Duodenal mucosa (tissue), 2 donors: ENCODE measurements at regions not wholly inside any gene's neighbourhood (a gene's known extent, or its start where the extent isn't known, plus 50 kb on each side); places are given as distances from the start of the nearest gene placed in this dataset.
"Not testable (repeated sequence)": the region's sequence is repeated elsewhere in the genome, so short reads cannot be mapped to it uniquely, and the experiment has no call there.

ENCODE experiments used
- H3K27ac ChIP-seq: one replicate; pipeline ENCODE4 v1.7.0; 2013; ENCODE audit warnings: low read depth, low read length
- H3K27me3 ChIP-seq, 2 donors: one replicate each; pipeline ENCODE4 v1.7.0; 2013; ENCODE audit warnings: low read length in 2 of 2, control low read depth in 1 of 2; ENCODE audit not compliant: insufficient read depth in 2 of 2, control insufficient read depth in 1 of 2
- H3K36me3 ChIP-seq, 2 donors: one replicate each; pipeline ENCODE4 v1.7.0; 2013; ENCODE audit warnings: low read length in 2 of 2, control low read depth in 1 of 2; ENCODE audit not compliant: insufficient read depth in 2 of 2, control insufficient read depth in 1 of 2
- H3K4me1 ChIP-seq, 2 donors: one replicate each; pipeline ENCODE4 v1.7.0; 2013; ENCODE audit warnings: low read length in 2 of 2, control low read depth in 1 of 2; ENCODE audit not compliant: insufficient read depth in 2 of 2, control insufficient read depth in 1 of 2
- H3K4me3 ChIP-seq, 2 donors: one replicate each; pipeline ENCODE4 v1.7.0; 2013; ENCODE audit warnings: low read length in 2 of 2, low read depth in 1 of 2
- H3K9ac ChIP-seq, 2 donors: one replicate each; pipeline ENCODE4 v1.7.0; 2013; ENCODE audit warnings: low read length in 2 of 2, low read depth in 1 of 2
- H3K9me3 ChIP-seq, 2 donors: one replicate each; pipeline ENCODE4 v1.7.0; 2013; ENCODE audit warnings: low read length in 2 of 2, control low read depth in 1 of 2; ENCODE audit not compliant: control insufficient read depth in 1 of 2

DNA sequence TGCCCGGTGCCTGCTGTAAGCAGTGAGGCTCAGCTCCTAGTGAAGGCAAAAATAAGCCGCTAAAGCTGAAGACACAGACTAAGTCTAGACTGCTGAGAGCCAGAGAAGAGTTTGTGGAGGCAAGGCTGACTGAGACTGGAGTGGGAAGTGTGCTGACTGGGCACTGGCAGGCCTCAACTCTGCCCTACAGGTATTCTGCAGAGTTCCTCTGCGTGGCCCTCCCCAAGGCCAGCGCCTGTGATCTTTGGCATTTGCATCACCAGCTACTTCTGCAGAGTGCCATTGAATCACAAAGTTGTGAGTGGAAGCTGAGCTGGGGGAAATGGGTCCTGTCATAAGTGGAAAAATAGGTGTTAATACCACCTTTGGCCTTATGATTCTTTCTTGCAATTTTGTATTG is 905.7 kb downstream of the PLA2G4A start:
- Histone ChIP-seq H3K4me1 (no peaks in the 10 kb centered on the region), H3K4me3 (no peak overlapping the region), H3K36me3 (no peaks in the 10 kb centered on the region), H3K9ac (no peak overlapping the region), H3K9me3 (no peaks in the 10 kb centered on the region), H3K27ac (no peak overlapping the region), H3K27me3 (no peaks in the 10 kb centered on the region)

DNA sequence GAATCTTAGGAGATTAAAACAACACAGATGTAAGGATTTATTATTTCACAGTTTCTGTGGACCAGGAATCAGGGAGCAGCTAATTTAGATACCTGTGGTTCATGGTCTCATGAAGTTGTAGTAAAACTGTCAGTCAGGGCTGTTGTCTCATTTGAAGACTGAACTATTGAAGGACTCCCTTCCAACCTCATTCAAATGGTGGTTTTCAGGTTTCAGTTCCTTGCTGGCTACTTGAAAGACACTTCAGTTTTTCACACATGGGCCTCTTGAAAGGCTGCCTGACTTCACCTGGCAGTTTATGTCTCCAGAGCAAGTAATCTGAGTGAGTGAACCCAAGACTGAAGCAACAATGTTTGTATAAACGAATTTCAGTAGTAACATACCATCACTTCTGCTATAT is 915.9 kb downstream of the PLA2G4A start:
- Histone ChIP-seq H3K4me1 (no peaks in the 10 kb centered on the region), H3K9me3 (no peaks in the 10 kb centered on the region), H3K36me3 (no peaks in the 10 kb centered on the region), H3K27ac (no peak overlapping the region), H3K27me3 (no peaks in the 10 kb centered on the region), H3K4me3 (no peak overlapping the region), H3K9ac (no peak overlapping the region)

DNA sequence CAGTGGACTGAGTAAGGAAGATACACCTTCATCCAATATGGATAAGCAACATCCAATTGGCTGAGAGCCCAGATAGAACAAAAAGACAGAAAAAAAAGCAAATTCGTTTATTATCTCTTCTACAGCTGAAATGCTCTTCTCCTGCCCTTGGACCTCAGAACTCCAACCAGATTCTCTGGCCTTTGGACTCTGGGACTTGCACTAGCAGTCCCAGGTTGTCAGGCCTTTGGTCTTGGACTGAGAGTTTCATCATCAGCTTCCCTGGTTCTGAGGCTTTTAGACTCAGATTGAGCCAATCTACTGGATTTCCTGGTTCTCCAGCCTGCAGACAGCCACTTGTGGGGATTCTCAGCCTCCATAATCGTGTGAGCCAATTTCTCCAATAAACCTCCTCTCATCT is 926.8 kb downstream of the PLA2G4A start:
- Histone ChIP-seq H3K27ac (no peak overlapping the region), H3K4me3 (no peak overlapping the region), H3K9me3 (no peaks in the 10 kb centered on the region), H3K36me3 (no peaks in the 10 kb centered on the region), H3K9ac (no peak overlapping the region), H3K27me3 (no peaks in the 10 kb centered on the region), H3K4me1 (no peaks in the 10 kb centered on the region)

DNA sequence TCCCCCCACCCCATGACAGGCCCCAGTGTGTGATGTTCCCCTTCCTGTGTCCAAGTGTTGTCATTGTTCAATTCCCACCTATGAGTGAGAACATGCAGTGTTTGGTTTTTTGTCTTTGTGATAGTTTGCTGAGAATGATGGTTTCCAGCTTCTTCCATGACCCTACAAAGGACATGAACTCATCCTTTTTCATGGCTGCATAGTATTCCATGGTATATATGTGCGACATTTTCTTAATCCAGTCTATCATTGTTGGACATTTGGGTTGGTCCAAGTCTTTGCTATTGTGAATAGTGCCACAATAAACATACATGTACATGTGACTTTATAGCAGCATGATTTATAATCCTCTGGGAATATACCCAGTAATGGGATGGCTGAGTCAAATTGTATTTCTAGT is 927.9 kb downstream of the PLA2G4A start:
- H3K27ac ChIP-seq, H3K27me3 ChIP-seq, H3K4me3 ChIP-seq, H3K9me3 ChIP-seq, H3K4me1 ChIP-seq, H3K36me3 ChIP-seq, H3K9ac ChIP-seq: not testable (repeated sequence)

DNA sequence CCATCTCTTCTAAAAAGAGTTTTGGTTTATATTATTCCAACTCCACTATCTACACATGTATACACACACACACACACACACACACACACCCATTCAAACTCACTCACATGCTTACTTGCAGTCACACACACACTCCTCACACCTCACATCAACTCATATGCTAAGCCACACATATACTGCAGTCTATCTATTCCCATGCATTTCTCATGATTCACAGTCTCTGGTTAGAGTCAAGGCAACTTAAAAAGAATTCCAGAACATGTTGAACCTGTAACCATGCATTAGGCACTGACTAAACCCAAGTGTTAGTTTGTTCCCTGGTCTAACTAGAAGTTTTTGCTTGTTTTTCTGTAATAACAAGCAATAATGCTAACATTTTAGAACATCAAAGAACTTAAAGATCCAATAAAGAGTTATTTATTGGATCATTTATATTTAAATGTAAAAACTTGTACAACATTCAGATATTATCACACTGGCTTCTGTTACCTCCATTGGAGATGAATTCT is 931.1 kb downstream of the PLA2G4A start:
- H3K9me3 ChIP-seq: peaks cover 3 to 5% of the 10 kb centered on the region in 2 donors

DNA sequence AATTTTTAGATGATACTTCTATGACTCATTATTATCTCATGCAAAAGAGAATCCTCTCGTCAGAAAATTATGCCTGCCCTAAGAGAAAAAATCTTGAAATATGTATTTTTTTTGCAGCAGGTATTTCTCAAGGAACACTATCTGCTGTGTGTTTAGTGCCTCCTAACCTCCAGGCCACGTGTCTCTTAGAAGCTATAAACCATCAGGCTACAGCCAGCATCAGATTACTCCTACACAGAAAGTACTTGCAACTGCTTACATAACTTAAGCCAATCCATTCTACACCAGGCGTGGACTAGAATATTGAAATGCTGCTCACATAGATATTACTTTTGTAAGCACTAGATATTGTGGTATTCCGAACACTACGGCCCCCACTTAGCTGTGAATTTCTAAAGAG is 933.4 kb downstream of the PLA2G4A start:
- H3K4me3 ChIP-seq: no peak overlapping the region
- H3K27ac ChIP-seq: no peak overlapping the region
- no peak overlapping the region for H3K9ac ChIP-seq
- no peaks in the 10 kb centered on the region for H3K36me3 ChIP-seq
- H3K4me1 ChIP-seq: no peaks in the 10 kb centered on the region
- H3K27me3 ChIP-seq: no peaks in the 10 kb centered on the region
- peaks cover 3 to 5% of the 10 kb centered on the region in 2 donors for H3K9me3 ChIP-seq

More for the DNA sequence above, 931.1 kb downstream of the PLA2G4A start:
- H3K9ac ChIP-seq: no peak overlapping the region
- H3K4me1 ChIP-seq: no peaks in the 10 kb centered on the region
- H3K27ac ChIP-seq: no peak overlapping the region
- H3K27me3 ChIP-seq: no peaks in the 10 kb centered on the region
- H3K36me3 ChIP-seq: no peaks in the 10 kb centered on the region
- H3K4me3 ChIP-seq: no peak overlapping the region

DNA sequence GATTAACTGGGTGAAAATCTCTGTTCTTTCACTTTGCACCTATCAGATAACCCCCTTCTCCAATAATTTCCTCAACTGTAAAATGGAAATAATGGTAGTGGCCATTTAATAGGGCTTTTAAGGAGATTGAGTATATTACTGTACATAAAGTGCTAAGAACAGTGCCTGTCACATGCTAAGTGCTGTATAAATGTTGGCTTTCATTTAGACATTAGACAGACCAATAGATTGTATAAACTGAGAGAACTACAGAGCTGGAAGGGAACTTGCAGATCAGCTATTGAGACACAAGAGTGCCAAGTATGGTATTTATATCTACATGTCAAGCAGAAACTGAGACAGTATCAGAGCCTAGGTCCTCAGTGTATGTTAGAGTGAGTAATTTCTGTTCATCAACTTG is 934.7 kb downstream of the PLA2G4A start:
- H3K4me1 ChIP-seq: no peaks in the 10 kb centered on the region
- no peaks in the 10 kb centered on the region for H3K36me3 ChIP-seq
- no peak overlapping the region for H3K4me3 ChIP-seq

DNA sequence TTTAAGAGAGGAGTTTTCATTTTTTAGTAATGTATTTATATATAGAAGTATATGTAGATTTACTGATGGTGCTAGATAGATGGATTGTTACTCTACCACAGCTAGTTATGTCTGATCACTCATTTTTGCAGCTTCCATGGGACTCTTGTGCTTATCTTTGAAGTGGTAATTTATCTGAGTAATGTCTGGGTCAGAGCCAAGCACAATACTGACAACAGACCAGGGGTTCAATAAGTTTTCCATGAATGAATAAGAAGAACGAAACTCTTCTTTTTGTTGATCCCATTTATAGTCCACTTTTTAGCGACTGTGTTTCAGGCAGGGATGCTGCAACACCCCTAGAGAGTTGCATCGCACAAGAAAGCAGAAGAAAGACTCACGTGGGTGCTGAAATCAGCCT is 935.2 kb downstream of the PLA2G4A start:
- Histone ChIP-seq H3K4me3 (no peak overlapping the region), H3K9ac (no peak overlapping the region), H3K27ac (no peak overlapping the region), H3K4me1 (no peaks in the 10 kb centered on the region), H3K9me3 (peaks cover 3 to 5% of the 10 kb centered on the region in 2 donors), H3K27me3 (no peaks in the 10 kb centered on the region), H3K36me3 (no peaks in the 10 kb centered on the region)

More for the DNA sequence above, 934.7 kb downstream of the PLA2G4A start:
- H3K27me3 ChIP-seq: no peaks in the 10 kb centered on the region
- no peak overlapping the region for H3K27ac ChIP-seq
- H3K9me3 ChIP-seq: peaks cover 3 to 5% of the 10 kb centered on the region in 2 donors
- no peak overlapping the region for H3K9ac ChIP-seq

DNA sequence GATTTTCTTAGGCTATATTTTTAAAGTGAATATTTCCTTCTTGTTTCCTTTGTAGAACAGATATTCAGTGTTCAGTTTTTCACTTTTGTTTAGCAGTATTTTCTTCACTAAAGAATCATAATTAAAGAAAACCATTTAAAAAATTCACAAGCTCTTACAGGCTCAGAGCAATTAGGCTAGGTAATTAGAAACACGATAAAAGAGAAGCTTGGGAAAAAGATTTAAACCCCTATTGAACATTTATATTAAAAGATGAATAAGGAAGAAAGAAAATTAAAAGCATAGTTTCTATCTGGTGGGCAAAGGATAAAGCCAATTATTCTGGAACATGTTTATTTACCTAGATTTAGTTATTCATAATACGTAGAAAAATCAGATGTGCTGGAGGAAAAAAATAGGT is 942.6 kb downstream of the PLA2G4A start:
- Histone ChIP-seq H3K9ac (no peak overlapping the region), H3K27me3 (no peaks in the 10 kb centered on the region), H3K9me3 (no peaks in the 10 kb centered on the region), H3K4me1 (no peaks in the 10 kb centered on the region), H3K4me3 (no peak overlapping the region), H3K36me3 (no peaks in the 10 kb centered on the region), H3K27ac (no peak overlapping the region)

DNA sequence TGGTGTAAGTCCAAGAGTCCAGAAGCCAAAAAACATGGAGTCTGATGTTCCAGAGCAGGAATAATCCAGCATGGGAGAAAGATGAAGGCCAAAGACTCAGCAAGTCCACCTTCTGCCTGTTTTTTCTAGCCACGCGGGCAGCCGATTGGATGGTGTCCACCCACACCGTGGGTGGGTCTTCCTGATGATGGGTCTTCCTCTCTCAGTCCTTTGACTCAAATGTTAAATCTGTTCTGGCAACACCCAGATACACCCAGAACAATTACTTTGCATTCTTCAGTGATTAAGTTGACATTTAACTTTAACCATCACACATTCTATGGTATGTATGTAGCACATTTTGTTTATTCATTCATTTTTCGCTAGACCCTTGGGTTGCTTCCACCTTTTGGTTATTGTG is 944.4 kb downstream of the PLA2G4A start:
- Histone ChIP-seq H3K27ac (no peak overlapping the region), H3K4me1 (no peaks in the 10 kb centered on the region), H3K4me3 (no peak overlapping the region), H3K36me3 (no peaks in the 10 kb centered on the region), H3K9ac (no peak overlapping the region), H3K27me3 (no peaks in the 10 kb centered on the region), H3K9me3 (no peaks in the 10 kb centered on the region)

DNA sequence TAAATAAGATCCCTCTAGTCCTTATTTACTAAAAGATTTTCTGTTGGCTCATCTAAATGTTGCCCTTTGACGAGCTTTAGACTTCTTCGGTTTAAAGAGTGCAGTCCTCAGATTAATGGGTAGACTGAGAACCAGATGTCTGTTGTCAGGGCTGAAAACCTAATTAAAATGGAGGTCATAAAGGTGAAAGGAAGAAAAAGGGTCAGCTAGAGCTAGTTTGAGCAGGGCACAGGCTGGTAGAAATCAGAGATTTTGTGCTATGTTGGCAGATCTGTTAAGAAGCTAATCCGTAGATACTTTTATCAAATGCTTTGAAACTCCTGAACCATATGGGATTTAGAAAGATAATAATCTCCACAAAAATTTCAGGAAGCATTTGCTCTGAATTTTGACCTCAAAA is 959.0 kb downstream of the PLA2G4A start:
- Histone ChIP-seq H3K4me1 (no peaks in the 10 kb centered on the region), H3K27me3 (no peaks in the 10 kb centered on the region), H3K9me3 (no peaks in the 10 kb centered on the region), H3K27ac (no peak overlapping the region), H3K9ac (no peak overlapping the region), H3K4me3 (no peak overlapping the region), H3K36me3 (no peaks in the 10 kb centered on the region)
